ENCODE measurements at regions not wholly inside any gene's neighbourhood (a gene's known extent, or its start where the extent isn't known, plus 50 kb on each side); places are given as distances from the start of the nearest gene placed in this dataset.

DNA sequence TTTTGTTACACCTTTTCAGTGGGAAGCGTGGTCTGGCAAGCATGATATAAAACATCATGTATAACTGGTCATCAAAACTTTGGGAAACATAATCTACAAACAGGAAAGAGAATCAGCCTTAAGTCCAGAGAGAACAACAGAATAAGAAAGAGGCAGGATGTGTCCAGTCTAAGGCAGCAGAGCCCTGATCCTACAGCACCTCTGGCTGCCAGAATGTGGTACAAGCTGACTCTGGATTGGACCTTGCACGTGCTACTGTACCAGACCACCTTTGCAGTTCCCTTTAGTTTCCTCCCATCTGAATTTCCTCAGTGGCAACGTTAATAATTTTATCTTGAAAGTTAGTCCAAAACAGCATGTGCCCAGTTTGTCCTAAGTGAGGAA is 824.6 kb upstream of the IGFBP3 start:
- Histone ChIP-seq H3K4me3 (no peak overlapping the region), H3K27ac (no peak overlapping the region)
- TF ChIP-seq, protein P1, sequence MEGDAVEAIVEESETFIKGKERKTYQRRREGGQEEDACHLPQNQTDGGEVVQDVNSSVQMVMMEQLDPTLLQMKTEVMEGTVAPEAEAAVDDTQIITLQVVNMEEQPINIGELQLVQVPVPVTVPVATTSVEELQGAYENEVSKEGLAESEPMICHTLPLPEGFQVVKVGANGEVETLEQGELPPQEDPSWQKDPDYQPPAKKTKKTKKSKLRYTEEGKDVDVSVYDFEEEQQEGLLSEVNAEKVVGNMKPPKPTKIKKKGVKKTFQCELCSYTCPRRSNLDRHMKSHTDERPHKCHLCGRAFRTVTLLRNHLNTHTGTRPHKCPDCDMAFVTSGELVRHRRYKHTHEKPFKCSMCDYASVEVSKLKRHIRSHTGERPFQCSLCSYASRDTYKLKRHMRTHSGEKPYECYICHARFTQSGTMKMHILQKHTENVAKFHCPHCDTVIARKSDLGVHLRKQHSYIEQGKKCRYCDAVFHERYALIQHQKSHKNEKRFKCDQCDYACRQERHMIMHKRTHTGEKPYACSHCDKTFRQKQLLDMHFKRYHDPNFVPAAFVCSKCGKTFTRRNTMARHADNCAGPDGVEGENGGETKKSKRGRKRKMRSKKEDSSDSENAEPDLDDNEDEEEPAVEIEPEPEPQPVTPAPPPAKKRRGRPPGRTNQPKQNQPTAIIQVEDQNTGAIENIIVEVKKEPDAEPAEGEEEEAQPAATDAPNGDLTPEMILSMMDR (IDR thresholded peaks at IDR 0.05), result no peak
- no peak for DNase-seq (ENCODE audit: low spot score)

DNA sequence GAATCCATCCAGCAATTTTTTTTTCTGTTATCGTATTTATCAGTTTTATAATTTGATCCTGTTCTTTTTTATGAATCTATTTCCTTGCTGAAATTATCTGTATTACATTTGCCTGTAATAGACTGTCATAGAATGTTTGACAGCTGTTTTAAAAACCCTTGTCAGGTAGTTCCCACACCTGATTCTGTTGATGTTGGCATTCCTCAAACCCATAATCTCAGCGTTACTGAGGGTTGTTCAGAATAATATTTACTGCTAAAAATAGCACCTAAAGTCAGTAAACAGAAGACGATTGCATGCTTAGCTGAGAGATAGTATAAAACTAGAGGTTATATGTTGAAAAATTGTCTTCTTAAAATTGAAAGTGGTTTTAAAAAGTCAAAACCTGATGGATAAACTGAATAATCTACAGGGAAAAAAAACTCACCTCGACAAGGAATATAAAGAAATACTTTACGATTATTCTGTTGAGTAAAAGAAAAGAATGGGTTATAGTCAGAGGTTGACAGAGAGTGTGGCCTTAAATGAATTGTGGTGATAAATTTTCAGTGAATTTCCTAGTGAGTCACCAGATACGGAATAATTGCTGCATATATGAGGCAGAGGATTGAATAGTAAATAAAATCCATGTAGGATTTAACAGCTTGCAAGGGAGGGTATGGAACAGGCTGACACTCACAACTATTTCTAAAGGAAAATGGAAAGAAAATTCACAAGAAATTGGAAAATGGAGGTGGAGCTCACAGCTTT is 824.1 kb upstream of the IGFBP3 start:
- no peak overlapping the region for H3K27ac ChIP-seq
- TF ChIP-seq, protein P1 (IDR thresholded peaks at IDR 0.05), result no peak
- no peak overlapping the region for H3K4me3 ChIP-seq
- DNase-seq (ENCODE audit: low spot score), result no peak

DNA sequence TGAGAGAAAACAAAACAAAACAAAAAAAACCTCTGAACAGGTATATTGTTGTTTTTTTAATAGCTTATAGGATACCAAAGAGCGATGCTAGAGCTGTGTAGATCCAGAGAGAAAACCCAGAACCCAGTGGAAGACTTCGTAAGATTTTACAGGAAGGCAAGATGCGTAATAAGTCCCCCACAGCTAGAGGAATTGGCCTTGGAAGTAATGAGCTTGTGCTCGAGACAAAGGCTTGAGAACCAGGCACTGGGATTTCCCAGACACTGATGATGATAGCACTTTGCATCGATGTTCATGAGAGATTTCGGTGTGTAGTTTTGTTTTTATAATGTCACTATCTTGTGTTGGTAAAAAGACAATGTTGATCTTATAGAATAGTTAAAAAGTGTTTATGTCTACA is 821.5 kb upstream of the IGFBP3 start:
- Histone ChIP-seq H3K4me3 (no peak overlapping the region), H3K27ac (no peak overlapping the region)
- TF ChIP-seq, protein P1 (IDR thresholded peaks at IDR 0.05), result no peak
- no peak for DNase-seq (ENCODE audit: low spot score)

DNA sequence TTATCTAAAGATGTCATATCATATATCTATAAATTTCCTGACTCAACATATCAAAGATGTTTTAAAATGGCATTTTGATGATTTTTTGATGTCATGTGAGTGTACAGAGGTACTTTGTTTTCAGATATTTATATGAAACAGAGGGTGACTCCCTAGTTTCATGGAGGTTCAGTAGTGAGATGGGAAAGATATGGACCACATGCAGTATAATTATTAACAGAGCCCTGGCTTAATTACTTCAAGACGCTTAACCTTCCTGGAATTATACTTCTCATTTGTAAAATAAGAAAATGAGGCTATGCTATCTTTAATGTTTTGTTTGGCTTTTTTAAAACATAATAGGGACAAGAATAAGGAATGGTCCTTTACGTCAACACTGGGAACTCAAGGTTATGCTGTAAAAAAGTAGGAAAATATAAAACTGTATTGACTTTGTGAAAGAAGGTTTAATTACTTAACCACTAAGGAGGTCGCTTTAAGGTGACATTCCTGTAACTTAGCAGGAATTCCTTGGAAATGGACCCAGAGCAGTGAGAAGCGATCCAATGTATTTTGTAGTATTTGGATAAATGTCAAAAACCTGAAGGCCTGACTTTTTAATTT is 821.0 kb upstream of the IGFBP3 start:
- Histone ChIP-seq H3K4me3 (no peak overlapping the region), H3K27ac (no peak overlapping the region)
- TF ChIP-seq, protein P1 (IDR thresholded peaks at IDR 0.05), result no peak
- no peak for DNase-seq (ENCODE audit: low spot score)

DNA sequence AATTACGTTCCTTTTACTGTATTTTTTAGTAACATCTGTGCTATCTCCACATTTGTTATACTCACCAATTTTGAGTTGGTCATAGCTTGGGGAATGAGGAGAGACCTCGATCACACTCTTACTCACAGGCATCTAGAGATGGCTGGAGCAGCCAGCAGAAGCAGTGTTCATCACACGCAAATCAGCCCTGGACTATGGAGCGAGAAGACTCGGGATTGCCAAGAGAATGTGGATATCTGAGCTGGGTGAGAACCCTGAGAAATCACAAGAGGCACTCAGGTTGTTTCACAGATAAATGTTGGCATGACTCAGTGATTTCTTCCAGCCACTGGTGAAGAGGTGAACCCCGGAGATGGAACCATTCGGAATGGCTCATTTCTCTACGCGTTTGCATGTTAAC is 820.1 kb upstream of the IGFBP3 start:
- DNase-seq (ENCODE audit: low spot score), result no peak
- Histone ChIP-seq H3K4me3 (no peak overlapping the region), H3K27ac (no peak overlapping the region)
- TF ChIP-seq, protein P1 (IDR thresholded peaks at IDR 0.05), result no peak

DNA sequence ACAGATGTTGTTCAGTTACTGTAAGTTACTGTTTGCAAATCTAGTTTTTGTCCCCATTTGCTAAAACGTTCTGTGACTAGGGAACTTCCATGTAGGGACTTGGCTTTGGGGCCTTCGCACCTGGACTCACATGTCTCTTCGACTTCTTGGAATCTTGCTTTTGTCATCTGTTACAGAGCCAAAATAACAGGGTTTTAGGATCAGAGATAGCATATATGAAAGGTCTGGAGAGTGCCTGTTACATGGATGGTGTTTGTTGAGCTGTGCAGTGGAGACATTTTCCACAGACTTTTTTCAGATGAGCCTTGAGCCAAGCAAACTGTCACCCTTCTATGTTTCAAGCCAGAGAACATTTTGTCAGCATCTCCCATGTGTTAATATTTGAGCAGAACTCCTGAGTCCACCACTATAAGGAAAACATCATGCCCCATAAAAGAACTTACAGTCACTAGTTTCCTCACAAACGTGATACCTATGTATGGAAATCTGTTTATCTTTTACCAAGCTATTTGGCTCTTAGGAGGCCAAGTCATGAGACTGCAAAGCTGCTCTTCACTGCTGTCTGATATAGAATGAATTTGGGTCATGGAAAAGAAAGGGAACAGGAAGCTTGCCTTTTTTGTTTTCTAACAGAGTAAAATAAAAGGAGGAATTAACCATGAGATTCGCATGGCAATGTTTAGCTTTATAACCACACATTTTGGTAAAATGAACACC is 818.6 kb upstream of the IGFBP3 start:
- Histone ChIP-seq H3K27ac (no peak overlapping the region), H3K4me3 (no peak overlapping the region)
- no peak for DNase-seq (ENCODE audit: low spot score)
- TF ChIP-seq, protein P1 (IDR thresholded peaks at IDR 0.05), result no peak
